Esophagus squamous epithelium (tissue), 5 donors: ENCODE measurements at regions not wholly inside any gene's neighbourhood (a gene's known extent, or its start where the extent isn't known, plus 50 kb on each side); places are given as distances from the start of the nearest gene placed in this dataset.

Experiments used
- DNase-seq: peaks from one replicate; lab custom pipeline; 2025; lab: John Stamatoyannopoulos, UW
- H3K27ac ChIP-seq, 4 donors: fragments of 200-600 bp; sonication (generic); one replicate each; pipeline ENCODE4 v1.5.1; 2016 to 2019; ENCODE audit warnings: mild to moderate bottlenecking in 1 of 4
- H3K27me3 ChIP-seq, 4 donors: fragments of 200-600 bp; sonication (generic); 1 replicate in 3 of 4; 2 replicates in 1 of 4; pipeline versions ENCODE4 v1.5.1 to v1.6.0; 2017 to 2021; ENCODE audit warnings: antibody characterized with exemption in 1 of 4
- H3K36me3 ChIP-seq, 3 donors: fragments of 200-600 bp; sonication (generic); one replicate each; pipeline ENCODE4 v1.5.1; 2016 to 2019
- H3K4me1 ChIP-seq, 3 donors: fragments of 200-600 bp; sonication (generic); one replicate each; pipeline ENCODE4 v1.5.1; 2017 to 2019
- H3K4me3 ChIP-seq, 4 donors: fragments of 200-600 bp; sonication (generic); 1 replicate in 3 of 4; 2 replicates in 1 of 4; pipeline ENCODE4 v1.5.1; 2016 to 2019; ENCODE audit warnings: mild to moderate bottlenecking in 2 of 4, moderate library complexity in 1 of 4
- H3K9me3 ChIP-seq, 3 donors: fragments of 200-600 bp; sonication (generic); one replicate each; pipeline ENCODE4 v1.5.1; 2016 to 2019
- CTCF ChIP-seq, 6 experiments: fragments of 450-650 bp in 4 of 6; fragments of 200-600 bp in 2 of 6; sonication (generic) in 2 of 6; IDR thresholded peaks; one replicate each; pipeline ENCODE4 v1.5.1; 2016 to 2019; ENCODE audit warnings: antibody characterized with exemption in 6 of 6, mild to moderate bottlenecking in 4 of 6, moderate library complexity in 4 of 6
- POLR2A ChIP-seq, 4 donors: fragments of 450-650 bp; IDR thresholded peaks; one replicate each; pipeline ENCODE4 v1.6.1; 2017; ENCODE audit warnings: antibody characterized with exemption in 4 of 4, mild to moderate bottlenecking in 4 of 4, moderate library complexity in 3 of 4
- WGBS, 2 donors: methylation state at CpG; one replicate each; pipeline ENCODE4 v1.1.5; 2018; 5-methylcytosine and 5-hydroxymethylcytosine counted together
- intact Hi-C: fragments of 100-400 bp; cut with DNase I; formaldehyde crosslinking; loops from one replicate; pipeline ENCODE4 v1.15.0; 2022
- donor health status: DM: yes; HTN: yes; CAD: no.

DNA sequence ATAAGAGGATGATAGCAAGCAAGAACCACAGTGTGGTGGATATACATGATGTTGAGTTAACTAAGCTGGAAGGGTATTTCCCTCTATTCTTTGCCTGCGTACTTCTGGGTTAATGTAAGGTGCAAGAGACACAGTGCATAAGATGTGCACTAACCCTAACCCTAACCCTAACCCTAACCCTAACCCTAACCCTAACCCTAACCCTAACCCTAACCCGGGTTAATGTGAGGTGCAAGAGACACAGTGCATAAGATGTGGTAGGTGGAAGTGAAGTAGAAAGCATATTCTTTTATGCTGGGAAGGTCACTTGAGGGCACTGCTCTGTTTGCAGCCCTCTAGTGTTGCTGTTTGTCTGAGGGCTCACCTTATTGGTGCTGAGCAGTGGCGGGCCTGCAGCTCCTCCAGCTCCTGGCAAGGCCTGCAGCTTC lies 181.5 kb upstream of the ITGA4 start:
- no peak for TF ChIP-seq CTCF (IDR thresholded peaks at IDR 0.05)
- TF ChIP-seq POLR2A (IDR thresholded peaks at IDR 0.05): no peak
- Histone ChIP-seq H3K27ac (no peak overlapping the region), H3K4me1 (no peaks in the 10 kb centered on the region), H3K36me3 (no peaks in the 10 kb centered on the region), H3K27me3 (no peaks in the 10 kb centered on the region), H3K4me3 (no peak overlapping the region), H3K9me3 (no peaks in the 10 kb centered on the region)
- WGBS, 2 donors: 76 to 78% methylated on average over 3 of the region's 3 CpGs
- no peak for DNase-seq
- intact Hi-C loops: no loop called here

GRCh38 chr2:181281206-181281832 lies 175.9 kb upstream of the ITGA4 start:
- Histone ChIP-seq H3K4me3 (no peak overlapping the region), H3K27ac (no peak overlapping the region), H3K36me3 (no peaks in the 10 kb centered on the region), H3K4me1 (no peaks in the 10 kb centered on the region), H3K9me3 (no peaks in the 10 kb centered on the region), H3K27me3 (no peaks in the 10 kb centered on the region)
- DNase-seq: no peak
- WGBS, 2 donors: 72 to 74% methylated on average over 2 of the region's 2 CpGs
- TF ChIP-seq CTCF (IDR thresholded peaks at IDR 0.05) (no peak), POLR2A (IDR thresholded peaks at IDR 0.05) (no peak)
- intact Hi-C loops: no loop called here

DNA sequence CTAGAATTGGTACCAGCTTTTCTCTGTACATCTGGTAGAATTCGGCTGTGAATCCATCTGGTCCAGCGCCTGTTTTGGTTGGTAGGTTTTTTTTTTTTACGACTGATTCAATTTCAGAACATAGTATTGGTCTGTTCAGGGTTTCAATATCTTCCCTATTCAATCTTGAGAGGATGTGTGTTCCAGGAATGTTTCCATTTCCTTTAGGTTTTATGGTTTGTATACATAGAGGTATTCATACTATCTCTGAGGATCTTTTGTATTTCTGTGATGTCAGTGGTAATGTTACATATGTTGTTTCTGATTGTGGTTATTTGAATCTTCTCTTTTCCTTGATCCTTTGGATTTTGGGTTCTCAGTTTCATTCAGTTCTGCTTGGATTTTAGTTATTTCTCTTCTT lies 172.1 kb upstream of the ITGA4 start:
- DNase-seq: no peak
- Histone ChIP-seq H3K9me3 (no peaks in the 10 kb centered on the region), H3K36me3 (no peaks in the 10 kb centered on the region), H3K27ac (no peak overlapping the region), H3K4me3 (no peak overlapping the region), H3K4me1 (no peaks in the 10 kb centered on the region), H3K27me3 (no peaks in the 10 kb centered on the region)
- intact Hi-C loops: no loop called here
- WGBS, 2 donors: 25 to 59% methylated on average over 3 of the region's 3 CpGs
- TF ChIP-seq CTCF (IDR thresholded peaks at IDR 0.05): no peak
- TF ChIP-seq POLR2A (IDR thresholded peaks at IDR 0.05): no peak

GRCh38 chr2:181289698-181290097 lies 167.5 kb upstream of the ITGA4 start:
- H3K27ac ChIP-seq: no peak overlapping the region
- no peak for DNase-seq
- 92 to 94% methylated on average over 3 of the region's 3 CpGs for WGBS, 2 donors
- no peaks in the 10 kb centered on the region for H3K4me1 ChIP-seq
- H3K36me3 ChIP-seq: no peaks in the 10 kb centered on the region
- intact Hi-C loops: no loop called here
- H3K27me3 ChIP-seq: no peaks in the 10 kb centered on the region
- no peak for TF ChIP-seq POLR2A (IDR thresholded peaks at IDR 0.05)
- H3K9me3 ChIP-seq: no peaks in the 10 kb centered on the region
- H3K4me3 ChIP-seq: no peak overlapping the region

DNA sequence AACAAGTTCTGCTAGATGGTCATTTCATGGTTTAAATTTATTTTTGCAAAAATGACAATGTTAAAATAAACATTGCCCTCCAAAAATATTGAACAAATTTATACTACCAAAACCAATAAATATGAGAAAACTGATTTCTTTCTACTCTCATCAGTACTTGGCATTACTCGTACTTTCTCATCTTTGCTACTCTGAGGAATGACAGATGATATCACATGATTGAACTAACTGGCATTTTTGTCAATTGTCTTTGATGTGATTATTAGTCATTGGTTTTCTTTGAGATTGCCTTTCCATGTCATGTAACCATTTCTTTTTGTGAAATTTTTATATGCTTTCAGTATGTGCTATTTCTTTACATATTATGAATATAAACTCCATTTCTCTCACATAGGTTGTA lies 167.0 kb upstream of the ITGA4 start:
- TF ChIP-seq CTCF (IDR thresholded peaks at IDR 0.05) (no peak), POLR2A (IDR thresholded peaks at IDR 0.05) (no peak)
- Histone ChIP-seq H3K4me3 (no peak overlapping the region), H3K9me3 (peaks cover 0 to under 1% (median 0%) of the 10 kb centered on the region in 3 donors), H3K4me1 (no peaks in the 10 kb centered on the region), H3K27me3 (no peaks in the 10 kb centered on the region), H3K27ac (no peak overlapping the region), H3K36me3 (no peaks in the 10 kb centered on the region)
- WGBS, 2 donors: 65 to 76% methylated on average over 1 of the region's 1 CpG
- no peak for DNase-seq
- intact Hi-C loops: no loop called here

DNA sequence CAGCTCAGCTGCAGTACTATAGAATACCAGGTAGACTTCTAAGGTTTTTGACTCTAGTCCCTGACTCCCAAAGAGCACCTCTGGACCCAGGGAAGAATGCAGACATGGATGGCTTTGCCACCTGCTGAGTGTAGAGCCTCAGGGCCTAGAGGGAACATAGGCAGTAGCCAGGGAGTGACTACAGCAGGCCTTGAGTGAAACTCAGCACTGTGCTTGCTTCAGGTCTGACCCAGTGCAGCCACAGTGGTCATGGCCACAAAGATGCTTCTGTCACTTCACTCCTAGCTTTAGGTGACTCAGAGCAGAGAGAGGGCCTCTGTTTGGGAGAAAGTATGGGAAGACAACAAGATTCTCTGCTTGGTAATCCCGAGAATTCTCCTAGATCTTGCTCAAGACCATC lies 162.2 kb upstream of the ITGA4 start:
- Histone ChIP-seq H3K4me3 (no peak overlapping the region), H3K27ac (no peak overlapping the region), H3K36me3 (no peaks in the 10 kb centered on the region), H3K9me3 (peaks cover 0 to 4% (median 0%) of the 10 kb centered on the region in 3 donors), H3K27me3 (no peaks in the 10 kb centered on the region), H3K4me1 (no peaks in the 10 kb centered on the region)
- intact Hi-C loops: no loop called here
- no peak for DNase-seq
- TF ChIP-seq POLR2A (IDR thresholded peaks at IDR 0.05) (no peak), CTCF (IDR thresholded peaks at IDR 0.05) (no peak)
- 29% methylated on average over 1 of the region's 1 CpG; no CpG with 5 or more reads in 1 of the 2 donors for WGBS, 2 donors
